GM19035 (cell line): ENCODE measurements at regions not wholly inside any gene's neighbourhood (a gene's known extent, or its start where the extent isn't known, plus 50 kb on each side); places are given as distances from the start of the nearest gene placed in this dataset.

Experiments used
- ATAC-seq: cut with Tn5 transposase; IDR thresholded peaks from one replicate; pipeline ENCODE4 v1.9.1; 2021; ENCODE audit not compliant: unreplicated experiment

DNA sequence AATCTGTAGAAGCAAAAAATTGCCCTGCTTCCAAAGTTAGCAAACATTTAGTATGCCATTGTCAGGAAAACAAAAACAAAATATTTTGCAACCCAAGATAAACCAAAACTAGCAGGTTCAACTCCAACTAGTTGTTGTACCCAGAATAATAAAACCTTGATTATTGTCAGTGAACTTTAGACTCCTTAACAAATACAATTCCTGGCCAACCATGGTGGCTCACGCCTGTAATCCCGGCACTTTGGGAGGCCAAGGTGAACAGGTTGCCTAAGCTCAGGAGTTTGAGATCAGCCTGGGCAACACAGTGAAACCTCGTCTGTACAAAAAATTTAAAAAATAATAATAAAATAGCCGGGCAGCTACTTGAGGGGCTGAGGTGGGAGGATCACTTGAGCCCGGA lies 53.6 kb upstream of the EPCAM start:
- ATAC-seq, result no peak

DNA sequence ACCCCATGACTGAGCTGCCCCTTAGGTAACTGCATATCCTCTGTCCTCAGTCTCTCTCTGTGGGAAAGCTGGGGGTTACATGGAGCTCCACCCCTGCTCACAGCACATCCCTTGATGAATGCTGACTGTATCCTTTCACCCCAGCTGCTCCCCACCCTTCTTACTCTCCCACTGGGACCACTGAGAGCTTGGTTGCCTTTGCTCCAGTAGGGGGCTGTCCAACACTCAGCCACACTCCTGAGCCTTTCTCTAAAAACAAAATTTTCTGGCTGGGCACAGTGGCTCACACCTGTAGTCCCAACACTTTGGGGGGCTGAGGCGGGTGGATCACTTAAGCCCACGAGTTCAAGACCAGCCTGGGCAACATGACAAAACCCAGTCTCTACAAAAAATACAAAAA lies 55.4 kb upstream of the EPCAM start:
- ATAC-seq, result no peak

- ATAC-seq, result no peak
Measured at GRCh38 chr2:47313141-47313691, 55.9 kb upstream of the EPCAM start.

- ATAC-seq, result no peak
Measured at GRCh38 chr2:47312491-47312850, 56.6 kb upstream of the EPCAM start.

- ATAC-seq, result no peak
Measured at GRCh38 chr2:47311764-47312490, 57.2 kb upstream of the EPCAM start.

GRCh38 chr2:47310801-47311560 lies 58.1 kb upstream of the EPCAM start:
- ATAC-seq, result peak; percentile 12

DNA sequence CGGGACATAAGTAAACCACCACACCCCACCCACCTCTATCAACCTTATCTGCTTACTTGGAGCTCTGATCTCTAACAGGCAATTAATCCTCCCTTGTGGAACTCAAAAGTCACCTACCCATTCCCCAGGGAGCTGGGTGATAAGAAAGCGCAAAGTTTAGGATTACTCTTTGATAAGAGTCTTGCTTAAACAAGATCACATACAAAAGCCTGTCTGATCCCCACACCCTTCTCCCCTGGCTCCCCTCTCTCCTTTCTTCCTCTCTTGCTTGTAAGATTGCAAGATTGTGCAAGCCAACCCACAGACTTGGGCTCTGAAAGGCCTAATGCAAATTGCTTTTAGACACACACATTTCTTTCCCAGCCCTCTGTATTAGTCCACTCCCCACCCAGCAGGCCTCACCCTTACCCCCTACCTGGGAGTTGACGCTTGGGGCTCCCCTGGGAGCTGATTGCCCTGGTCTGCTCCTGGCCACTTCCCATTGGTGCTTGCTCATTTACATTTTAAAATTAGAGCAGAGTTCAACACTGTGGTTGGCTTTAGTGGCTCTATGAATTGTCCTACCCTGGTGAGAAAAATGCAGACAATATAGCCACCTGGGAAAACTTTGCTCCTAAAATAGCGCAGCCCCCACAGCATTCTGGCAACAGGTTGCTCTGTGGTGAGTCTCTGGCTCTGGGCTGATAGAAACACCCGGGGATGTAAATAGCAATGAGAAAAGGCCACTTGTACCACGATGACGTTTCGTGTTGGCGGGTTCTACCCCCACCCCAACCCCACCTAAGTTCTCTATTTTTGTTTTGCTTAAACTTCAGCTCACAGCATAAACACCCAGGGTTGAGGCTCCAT lies 58.9 kb upstream of the EPCAM start:
- peak; percentile 88 for ATAC-seq

GRCh38 chr2:47309472-47309951 lies 59.6 kb upstream of the EPCAM start:
- no peak for ATAC-seq

GRCh38 chr2:47307066-47307465 lies 62.0 kb upstream of the EPCAM start:
- ATAC-seq, result no peak

DNA sequence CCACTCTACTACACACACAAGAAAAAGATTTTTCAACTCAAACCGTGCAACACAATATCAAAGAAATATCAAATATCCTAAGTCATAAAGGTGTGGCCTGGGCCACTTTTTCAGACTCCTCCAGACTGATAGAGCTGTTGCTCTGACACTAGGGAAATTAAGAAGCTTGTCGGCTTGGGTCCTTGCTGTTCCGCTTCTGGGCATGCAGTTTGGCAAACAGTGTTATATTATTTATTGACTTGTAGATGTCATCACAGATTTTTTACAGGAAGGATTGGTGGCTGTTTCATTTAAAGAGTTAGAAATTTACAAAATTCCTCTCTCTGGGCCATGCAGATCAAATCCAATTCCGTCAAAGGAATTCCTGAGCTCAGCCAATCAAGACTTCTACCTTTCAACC lies 64.5 kb upstream of the EPCAM start:
- ATAC-seq, result no peak

DNA sequence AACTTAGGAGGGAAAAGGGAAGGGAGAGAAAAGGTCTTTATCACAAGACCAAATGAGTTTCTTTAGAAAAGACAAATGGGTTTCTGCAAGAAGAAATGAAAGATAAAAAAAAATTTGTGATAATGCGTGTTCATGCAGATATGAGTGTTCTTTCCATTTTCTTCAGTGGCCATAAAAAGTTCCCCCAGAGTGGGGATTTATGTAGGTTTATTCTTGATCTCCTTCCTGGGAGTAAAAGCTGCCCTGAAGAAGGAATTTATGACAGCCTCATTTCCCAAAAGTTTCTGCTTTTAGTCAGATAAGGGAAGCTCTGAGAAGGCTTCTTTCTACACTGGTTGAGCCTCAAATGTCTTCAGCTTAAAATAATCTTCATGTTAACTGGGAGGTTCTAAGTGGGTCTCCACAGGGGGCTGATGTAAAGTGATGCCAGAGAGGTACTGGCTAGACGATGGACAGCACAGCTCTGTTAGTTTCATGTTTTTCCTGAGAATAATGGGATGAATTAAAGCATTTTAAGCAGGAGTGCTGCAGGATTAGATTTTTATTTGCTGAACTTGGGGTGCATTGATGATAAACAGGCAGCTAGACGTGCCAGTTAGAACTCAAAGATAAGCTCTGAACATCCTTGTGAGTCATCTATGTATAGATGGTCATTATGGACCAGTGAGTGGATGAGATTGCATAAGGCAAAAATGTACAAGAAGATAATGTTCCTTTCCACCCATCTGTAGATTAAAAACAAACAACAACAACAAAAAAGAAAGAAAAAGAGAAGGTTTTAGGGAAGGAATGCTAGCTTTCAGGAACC lies 65.6 kb upstream of the EPCAM start:
- ATAC-seq, result no peak

- ATAC-seq, result no peak
Measured at GRCh38 chr2:47302308-47302707, 66.8 kb upstream of the EPCAM start.

DNA sequence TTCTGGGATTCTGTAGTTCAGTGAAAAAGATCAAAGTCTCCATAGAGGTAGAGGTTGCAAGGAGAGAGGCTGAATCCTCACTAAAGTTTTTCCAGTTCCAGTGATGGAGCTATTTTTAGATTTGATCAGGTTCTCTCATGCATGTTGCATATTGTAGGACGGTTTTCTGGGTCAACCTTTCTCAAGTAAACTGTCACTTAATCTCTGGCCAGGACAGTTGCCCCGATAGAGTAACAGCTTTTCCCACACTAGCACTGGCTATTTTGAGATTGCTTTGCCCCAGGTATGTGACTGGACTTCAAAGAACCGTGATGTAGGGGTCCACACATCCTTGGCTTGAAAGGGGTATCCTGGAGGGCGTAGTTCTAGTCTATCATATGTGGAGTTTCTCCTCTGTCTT lies 67.4 kb upstream of the EPCAM start:
- no peak for ATAC-seq

DNA sequence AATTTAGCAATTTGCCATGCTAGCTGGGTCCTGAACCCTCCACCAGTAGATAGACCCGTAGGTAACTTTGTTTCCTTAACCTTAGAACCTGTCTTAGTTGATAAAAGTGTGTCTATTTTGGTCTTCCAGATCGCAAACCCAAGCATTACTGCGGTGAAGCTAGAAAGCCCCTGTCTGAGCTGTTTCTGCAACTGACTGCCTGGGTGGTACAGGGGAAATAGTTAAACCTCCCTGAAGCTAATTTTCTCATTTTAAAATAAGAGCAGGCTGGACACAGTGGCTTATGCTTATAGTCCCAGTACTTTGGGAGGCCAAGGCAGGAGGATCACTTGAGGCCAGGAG lies 67.9 kb upstream of the EPCAM start:
- peak; percentile 80 for ATAC-seq

DNA sequence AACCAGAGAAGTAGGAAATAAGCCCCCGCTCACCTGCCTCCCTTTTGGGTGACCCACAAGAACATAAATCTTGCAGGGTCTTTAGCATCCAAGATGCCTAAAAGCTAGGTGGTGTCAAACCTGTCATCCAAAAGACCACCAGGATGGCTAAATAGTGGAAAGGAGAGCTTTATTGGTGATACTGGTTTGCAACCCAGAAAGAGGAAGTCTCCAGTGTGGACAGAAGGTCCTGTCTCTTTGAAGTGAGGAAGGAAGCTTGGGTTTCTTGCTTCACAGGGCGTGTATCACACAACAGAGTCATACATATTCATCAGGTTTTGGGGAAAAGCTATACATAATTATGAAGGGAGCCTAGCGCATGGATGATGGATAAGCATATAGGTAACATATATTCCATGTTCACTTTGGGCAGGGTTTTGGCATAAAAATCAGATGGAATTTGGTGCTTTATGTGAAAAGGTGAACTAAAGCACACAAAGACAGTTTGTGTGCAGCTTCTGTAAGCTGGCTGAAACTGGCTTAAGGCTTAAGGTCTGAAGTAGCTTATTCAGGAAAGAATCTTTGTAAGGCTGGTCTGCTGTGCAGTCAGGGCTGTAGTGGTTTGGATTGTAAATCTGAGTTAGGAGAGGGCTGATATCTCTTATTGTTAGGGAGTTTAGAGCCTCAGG lies 68.4 kb upstream of the EPCAM start:
- peak; percentile 65 for ATAC-seq

- no peak for ATAC-seq
Measured at GRCh38 chr2:47300081-47300480, 69.0 kb upstream of the EPCAM start.

- ATAC-seq, result no peak
Measured at GRCh38 chr2:47299555-47299954, 69.6 kb upstream of the EPCAM start.

GRCh38 chr2:47298771-47299170 lies 70.3 kb upstream of the EPCAM start:
- no peak for ATAC-seq

DNA sequence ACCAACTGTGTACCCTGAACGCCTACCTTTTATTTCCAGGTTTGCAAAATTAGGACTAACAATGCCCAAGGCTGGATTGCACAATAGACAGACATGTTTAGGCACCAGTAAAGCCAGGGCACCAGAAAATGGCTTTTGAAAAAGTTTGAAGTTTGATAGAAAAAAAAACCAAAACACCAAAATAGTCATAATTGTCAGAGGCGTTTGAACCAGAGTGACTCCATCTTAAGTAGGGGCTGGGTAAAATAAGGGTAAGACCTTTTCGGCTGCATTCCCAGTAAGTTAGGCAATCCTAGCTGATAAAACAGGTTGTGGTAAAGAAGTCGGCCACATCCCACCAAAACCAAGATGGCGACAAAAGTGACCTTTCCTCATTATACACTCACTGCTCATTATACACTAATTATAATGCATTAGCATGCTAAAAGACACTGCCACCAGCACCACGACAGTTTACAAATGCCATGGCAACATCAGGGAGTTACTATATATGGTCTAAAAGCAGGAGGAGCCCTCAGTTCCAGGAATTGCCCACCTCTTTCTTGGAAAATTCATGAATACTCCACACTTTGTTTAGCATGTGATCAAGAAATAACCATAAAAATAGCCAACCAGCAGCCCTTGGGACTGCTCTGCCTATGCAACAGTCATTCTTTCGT lies 71.2 kb upstream of the EPCAM start:
- ATAC-seq, result no peak
